ENCODE measurements at regions not wholly inside any gene's neighbourhood (a gene's known extent, or its start where the extent isn't known, plus 50 kb on each side); places are given as distances from the start of the nearest gene placed in this dataset.

DNA sequence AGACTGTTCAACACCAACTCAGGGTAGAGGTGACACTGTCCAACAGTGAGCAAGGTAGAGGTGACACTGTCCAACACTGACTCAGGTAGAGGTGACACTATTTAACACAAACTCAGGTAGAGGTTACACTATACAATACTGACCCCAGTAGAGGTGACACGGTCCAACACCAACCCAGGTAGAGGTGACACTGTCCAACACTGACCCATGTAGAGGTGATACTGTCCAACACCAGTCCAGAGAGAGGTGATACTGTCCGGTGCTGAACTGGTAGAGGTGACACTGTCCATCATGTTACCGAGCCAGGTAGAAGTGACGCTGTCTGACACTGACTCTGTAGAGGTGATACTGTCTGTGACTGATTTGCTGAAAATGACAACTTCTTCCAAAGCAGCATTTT is 102.4 kb downstream of the GATA3 start:
- Histone ChIP-seq H3K9me1 (replicated peaks; ENCODE audit: control insufficient read depth, extremely low read depth, insufficient read depth, low read length) (no peaks in the 10 kb centered on the region), H3K4me3 (replicated peaks in 1 of 3; ENCODE audit: insufficient read depth in 1 of 3, low read depth in 1 of 3, low read length in 3 of 3) (no peak overlapping the region), H3K4me2 (ENCODE audit: insufficient read depth, low read length) (no peak overlapping the region), H3K9ac (replicated peaks; ENCODE audit: extremely low read depth, insufficient read depth, low read length) (no peak overlapping the region), H3K27me3 (ENCODE audit: control insufficient read depth in 2 of 2, insufficient read depth in 2 of 2, low read length in 2 of 2) (no peaks in the 10 kb centered on the region), H3K36me3 (ENCODE audit: control insufficient read depth in 2 of 2, extremely low read depth in 1 of 2, insufficient read depth in 2 of 2, low read length in 2 of 2) (no peaks in the 10 kb centered on the region), H3K27ac (ENCODE audit: insufficient read depth, low read depth, low read length) (no peak overlapping the region), H4K20me1 (replicated peaks; ENCODE audit: control insufficient read depth, extremely low read depth, insufficient read depth, low read length) (no peaks in the 10 kb centered on the region), H3K9me3 (replicated peaks; ENCODE audit: control insufficient read depth, insufficient read depth, low read length) (no peaks in the 10 kb centered on the region), H3K79me2 (ENCODE audit: control insufficient read depth, insufficient read depth, low read length) (no peaks in the 10 kb centered on the region), H2AFZ (ENCODE audit: low read depth, low read length) (no peak overlapping the region), H3K4me1 (ENCODE audit: control insufficient read depth, extremely low read depth, insufficient read depth, low read length) (no peaks in the 10 kb centered on the region)
- no peak for DNase-seq (ENCODE audit: low read depth, low spot score)
- FAIRE-seq = no peak
- BruUV-seq (replicated peaks) = no TSS peak
- TF ChIP-seq POLR2A (IDR thresholded peaks at IDR 0.05; ENCODE audit: low read depth, low read length) (no peak), GATA2 (IDR thresholded peaks at IDR 0.05; ENCODE audit: insufficient read depth, insufficient read length, low read depth, low read length) (no peak), JUN (IDR thresholded peaks at IDR 0.05; ENCODE audit: borderline replicate concordance, insufficient read depth, insufficient read length, low read depth) (no peak), FOS (IDR thresholded peaks at IDR 0.05; ENCODE audit: borderline replicate concordance, insufficient read depth, low read length) (no peak), EZH2 (IDR thresholded peaks at IDR 0.05; ENCODE audit: borderline replicate concordance, low read depth, low read length, severe bottlenecking) (no peak), POLR2AphosphoS5 (IDR thresholded peaks at IDR 0.05; ENCODE audit: insufficient read depth, low read depth, low read length) (no peak), MYC (IDR thresholded peaks at IDR 0.05; ENCODE audit: low read depth, low read length) (no peak)
- ChIA-PET POLR2A (no interaction called here), CTCF (no interaction called here)
- dilution Hi-C loops (cut with MboI; ENCODE audit: extremely low pct_ligation_motif_present, low sequenced_read_pairs) = no loop called here
- intact Hi-C loops (cut with micrococcal nuclease) = loop anchor here (10.0 kb wide), 1 partner anchor 252 kb away; no protein-coding TSS in a partner anchor

GRCh38 chr10:8158193-8159071 is 103.9 kb downstream of the GATA3 start:
- Histone ChIP-seq H3K79me2 (ENCODE audit: control insufficient read depth, insufficient read depth, low read length) (no peaks in the 10 kb centered on the region), H3K9ac (replicated peaks; ENCODE audit: extremely low read depth, insufficient read depth, low read length) (no peak overlapping the region), H3K4me2 (ENCODE audit: insufficient read depth, low read length) (no peak overlapping the region), H3K27ac (ENCODE audit: insufficient read depth, low read depth, low read length) (no peak overlapping the region), H3K36me3 (ENCODE audit: control insufficient read depth in 2 of 2, extremely low read depth in 1 of 2, insufficient read depth in 2 of 2, low read length in 2 of 2) (no peaks in the 10 kb centered on the region), H2AFZ (ENCODE audit: low read depth, low read length) (no peak overlapping the region), H3K4me3 (replicated peaks in 1 of 3; ENCODE audit: insufficient read depth in 1 of 3, low read depth in 1 of 3, low read length in 3 of 3) (no peak overlapping the region), H3K9me1 (replicated peaks; ENCODE audit: control insufficient read depth, extremely low read depth, insufficient read depth, low read length) (no peaks in the 10 kb centered on the region), H3K4me1 (ENCODE audit: control insufficient read depth, extremely low read depth, insufficient read depth, low read length) (no peaks in the 10 kb centered on the region), H3K9me3 (replicated peaks; ENCODE audit: control insufficient read depth, insufficient read depth, low read length) (no peaks in the 10 kb centered on the region), H3K27me3 (ENCODE audit: control insufficient read depth in 2 of 2, insufficient read depth in 2 of 2, low read length in 2 of 2) (no peaks in the 10 kb centered on the region), H4K20me1 (replicated peaks; ENCODE audit: control insufficient read depth, extremely low read depth, insufficient read depth, low read length) (no peaks in the 10 kb centered on the region)
- dilution Hi-C loops (cut with MboI; ENCODE audit: extremely low pct_ligation_motif_present, low sequenced_read_pairs) = no loop called here
- intact Hi-C loops (cut with micrococcal nuclease) = loop anchor here (10.0 kb wide), 1 partner anchor 254 kb away; no protein-coding TSS in a partner anchor
- ChIA-PET CTCF (interaction anchor here (0.9 kb wide), 1 partner anchor 8 kb away, joined by 3 read pairs; no protein-coding TSS in a partner anchor), POLR2A (no interaction called here)
- TF ChIP-seq POLR2AphosphoS5 (IDR thresholded peaks at IDR 0.05; ENCODE audit: insufficient read depth, low read depth, low read length) (no peak), CTCF (IDR thresholded peaks at IDR 0.05; ENCODE audit: extremely low read depth in 1 of 2, insufficient read depth in 1 of 2, low read depth in 1 of 2, low read length in 2 of 2) (no peak), POLR2A (IDR thresholded peaks at IDR 0.05; ENCODE audit: low read depth, low read length) (no peak)
- FAIRE-seq (no peak), DNase-seq (ENCODE audit: low read depth, low spot score) (no peak)
- BruUV-seq (replicated peaks) = no TSS peak

All from endothelial cell of umbilical vein (primary cell).